ENCODE measurements at regions not wholly inside any gene's neighbourhood (a gene's known extent, or its start where the extent isn't known, plus 50 kb on each side); places are given as distances from the start of the nearest gene placed in this dataset.

DNA sequence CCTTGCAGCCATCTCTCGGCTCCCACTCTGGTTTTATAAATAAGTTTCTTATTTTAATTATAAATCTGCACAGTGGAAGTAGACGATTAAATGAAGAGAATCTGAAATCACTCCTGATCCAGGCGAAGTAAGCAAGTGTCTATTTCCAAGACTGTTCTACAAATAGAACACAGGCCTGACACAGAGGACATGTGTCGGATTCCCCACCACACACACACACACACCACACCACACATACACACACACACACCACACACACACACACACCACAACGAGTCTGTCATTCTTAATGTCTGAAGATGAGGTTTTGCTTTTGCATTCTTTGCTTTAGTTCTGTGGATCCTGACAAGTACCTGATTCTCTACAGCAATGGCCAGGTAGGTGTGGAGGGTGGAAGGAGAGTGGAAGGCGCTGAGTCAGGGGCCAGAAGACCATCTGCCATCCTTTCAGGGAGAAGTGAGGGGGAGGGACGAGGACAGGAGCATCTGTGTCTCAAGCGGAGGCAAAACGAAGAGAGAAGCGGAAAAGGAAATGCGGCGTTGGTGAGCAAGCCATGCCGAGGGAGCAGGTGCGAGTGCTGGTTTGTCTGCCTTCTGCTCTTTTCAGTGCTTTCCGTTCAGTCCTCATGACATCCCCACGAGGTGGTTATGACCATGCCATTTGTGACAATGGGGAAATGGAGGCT lies 110.2 kb downstream of the TEX26 start:
- no peak overlapping the region for H3K4me3 ChIP-seq (ENCODE audit: low read depth, low read length)
- TF ChIP-seq, protein P1, sequence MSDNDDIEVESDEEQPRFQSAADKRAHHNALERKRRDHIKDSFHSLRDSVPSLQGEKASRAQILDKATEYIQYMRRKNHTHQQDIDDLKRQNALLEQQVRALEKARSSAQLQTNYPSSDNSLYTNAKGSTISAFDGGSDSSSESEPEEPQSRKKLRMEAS (IDR thresholded peaks at IDR 0.05; ENCODE audit: low read depth, low read length) = no peak
- TF ChIP-seq, protein P2, sequence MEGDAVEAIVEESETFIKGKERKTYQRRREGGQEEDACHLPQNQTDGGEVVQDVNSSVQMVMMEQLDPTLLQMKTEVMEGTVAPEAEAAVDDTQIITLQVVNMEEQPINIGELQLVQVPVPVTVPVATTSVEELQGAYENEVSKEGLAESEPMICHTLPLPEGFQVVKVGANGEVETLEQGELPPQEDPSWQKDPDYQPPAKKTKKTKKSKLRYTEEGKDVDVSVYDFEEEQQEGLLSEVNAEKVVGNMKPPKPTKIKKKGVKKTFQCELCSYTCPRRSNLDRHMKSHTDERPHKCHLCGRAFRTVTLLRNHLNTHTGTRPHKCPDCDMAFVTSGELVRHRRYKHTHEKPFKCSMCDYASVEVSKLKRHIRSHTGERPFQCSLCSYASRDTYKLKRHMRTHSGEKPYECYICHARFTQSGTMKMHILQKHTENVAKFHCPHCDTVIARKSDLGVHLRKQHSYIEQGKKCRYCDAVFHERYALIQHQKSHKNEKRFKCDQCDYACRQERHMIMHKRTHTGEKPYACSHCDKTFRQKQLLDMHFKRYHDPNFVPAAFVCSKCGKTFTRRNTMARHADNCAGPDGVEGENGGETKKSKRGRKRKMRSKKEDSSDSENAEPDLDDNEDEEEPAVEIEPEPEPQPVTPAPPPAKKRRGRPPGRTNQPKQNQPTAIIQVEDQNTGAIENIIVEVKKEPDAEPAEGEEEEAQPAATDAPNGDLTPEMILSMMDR (IDR thresholded peaks at IDR 0.05; ENCODE audit: low read depth, low read length) = no peak
- no peak for TF ChIP-seq MYC (IDR thresholded peaks at IDR 0.05; ENCODE audit: low read depth, low read length)
- TF ChIP-seq POLR2A (IDR thresholded peaks at IDR 0.05; ENCODE audit: extremely low read depth, insufficient read length) = no peak
- no peak for DNase-seq (ENCODE audit: low read depth)

DNA sequence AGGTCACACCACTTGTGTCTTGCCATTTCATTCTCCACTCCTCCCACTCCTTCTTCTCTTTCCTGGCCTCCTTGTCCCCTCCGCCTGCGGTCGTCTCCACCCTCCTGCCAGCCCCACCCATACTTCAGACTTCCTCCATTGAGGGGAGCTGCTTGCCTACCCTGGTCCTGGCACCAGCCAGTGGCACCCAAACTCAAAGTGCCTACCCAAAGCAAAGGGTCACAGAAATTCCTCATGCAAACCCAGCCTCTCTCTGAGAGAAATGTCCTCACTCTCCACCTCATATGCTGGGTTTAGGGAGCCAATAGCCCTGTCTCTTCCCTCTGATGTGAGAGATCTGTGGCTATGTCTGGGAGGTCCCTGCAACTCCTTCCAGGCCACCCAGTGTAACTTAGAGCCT lies 109.6 kb downstream of the TEX26 start:
- DNase-seq (ENCODE audit: low read depth) = no peak
- no peak for TF ChIP-seq MYC (IDR thresholded peaks at IDR 0.05; ENCODE audit: low read depth, low read length)
- TF ChIP-seq, protein P2 (IDR thresholded peaks at IDR 0.05; ENCODE audit: low read depth, low read length) = no peak
- TF ChIP-seq, protein P1 (IDR thresholded peaks at IDR 0.05; ENCODE audit: low read depth, low read length) = no peak
- no peak for TF ChIP-seq POLR2A (IDR thresholded peaks at IDR 0.05; ENCODE audit: extremely low read depth, insufficient read length)
- H3K4me3 ChIP-seq (ENCODE audit: low read depth, low read length) = no peak overlapping the region

DNA sequence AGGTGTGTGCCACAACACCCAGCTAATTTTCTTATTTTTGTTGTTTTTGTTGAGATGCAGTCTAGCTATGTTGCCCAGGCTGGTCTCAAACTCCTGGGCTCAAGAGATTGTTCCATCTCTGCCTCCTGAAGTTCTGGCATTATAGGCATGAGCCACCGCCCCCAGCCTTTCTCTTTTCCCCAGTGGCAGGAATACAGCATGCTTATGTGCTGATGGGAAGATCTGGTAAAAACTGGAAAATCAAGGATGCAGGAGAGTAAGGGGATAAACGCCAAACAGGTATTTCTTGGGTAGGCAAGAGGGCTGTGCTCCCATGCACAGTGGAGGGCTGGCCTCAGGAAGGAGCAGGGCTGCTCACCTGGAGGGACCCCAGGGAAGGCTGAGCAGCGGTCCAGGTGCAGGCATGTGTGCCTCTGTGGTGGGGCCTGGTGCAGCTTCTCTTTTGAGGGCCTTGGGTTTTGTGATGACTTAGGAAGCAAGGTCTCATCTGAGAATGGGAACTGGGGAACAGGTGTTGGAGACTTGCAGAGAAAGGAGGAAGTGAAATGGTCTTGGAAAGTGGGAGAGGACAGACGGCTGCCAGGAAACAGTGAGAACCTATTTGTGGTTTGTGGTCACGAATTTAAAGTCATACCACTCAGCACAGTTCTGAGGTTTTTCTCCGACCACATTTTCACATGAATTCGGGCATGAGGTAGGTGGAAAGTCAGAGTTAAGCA lies 106.5 kb downstream of the TEX26 start:
- H3K4me3 ChIP-seq (ENCODE audit: low read depth, low read length) = no peak overlapping the region
- peak; percentile 86 for DNase-seq (ENCODE audit: low read depth)
- TF ChIP-seq POLR2A (IDR thresholded peaks at IDR 0.05; ENCODE audit: extremely low read depth, insufficient read length) = no peak
- TF ChIP-seq, protein P1 (IDR thresholded peaks at IDR 0.05; ENCODE audit: low read depth, low read length) = no peak
- TF ChIP-seq, protein P2 (IDR thresholded peaks at IDR 0.05; ENCODE audit: low read depth, low read length) = no peak
- no peak for TF ChIP-seq MYC (IDR thresholded peaks at IDR 0.05; ENCODE audit: low read depth, low read length)

DNA sequence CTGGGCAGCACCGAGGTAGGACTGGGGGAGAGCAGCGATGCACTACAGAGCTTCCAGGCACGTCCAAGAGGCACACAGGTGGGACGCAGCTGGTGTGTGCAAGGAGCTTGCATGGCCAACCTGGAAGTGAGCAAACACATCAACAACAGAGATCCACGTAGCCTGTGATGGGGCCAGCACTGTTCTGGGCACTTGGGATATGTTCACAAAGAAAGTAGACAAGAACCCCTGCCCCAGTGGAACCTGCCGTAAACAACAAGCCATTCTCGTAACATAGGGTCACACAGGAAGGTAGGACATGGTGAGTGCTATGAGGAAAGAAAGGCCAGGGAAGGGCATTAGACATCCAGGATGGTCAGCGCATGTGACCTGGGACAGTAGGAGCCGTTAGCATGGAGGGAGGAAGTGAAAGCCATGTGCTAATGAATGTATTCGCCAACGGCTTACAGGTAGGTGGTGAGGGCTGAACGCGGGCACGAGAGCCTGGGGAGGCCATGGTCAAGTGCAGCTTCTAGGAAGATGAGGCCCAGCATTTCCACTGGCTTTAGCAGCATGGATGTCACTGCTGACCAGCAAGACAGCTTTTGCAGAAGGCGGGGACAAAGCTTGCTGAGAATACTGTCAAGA lies 105.5 kb downstream of the TEX26 start:
- DNase-seq (ENCODE audit: low read depth) = no peak
- no peak overlapping the region for H3K4me3 ChIP-seq (ENCODE audit: low read depth, low read length)
- TF ChIP-seq, protein P1 (IDR thresholded peaks at IDR 0.05; ENCODE audit: low read depth, low read length) = peak; percentile 23; the same call in 1 of the 2 replicates
- no peak for TF ChIP-seq MYC (IDR thresholded peaks at IDR 0.05; ENCODE audit: low read depth, low read length)

DNA sequence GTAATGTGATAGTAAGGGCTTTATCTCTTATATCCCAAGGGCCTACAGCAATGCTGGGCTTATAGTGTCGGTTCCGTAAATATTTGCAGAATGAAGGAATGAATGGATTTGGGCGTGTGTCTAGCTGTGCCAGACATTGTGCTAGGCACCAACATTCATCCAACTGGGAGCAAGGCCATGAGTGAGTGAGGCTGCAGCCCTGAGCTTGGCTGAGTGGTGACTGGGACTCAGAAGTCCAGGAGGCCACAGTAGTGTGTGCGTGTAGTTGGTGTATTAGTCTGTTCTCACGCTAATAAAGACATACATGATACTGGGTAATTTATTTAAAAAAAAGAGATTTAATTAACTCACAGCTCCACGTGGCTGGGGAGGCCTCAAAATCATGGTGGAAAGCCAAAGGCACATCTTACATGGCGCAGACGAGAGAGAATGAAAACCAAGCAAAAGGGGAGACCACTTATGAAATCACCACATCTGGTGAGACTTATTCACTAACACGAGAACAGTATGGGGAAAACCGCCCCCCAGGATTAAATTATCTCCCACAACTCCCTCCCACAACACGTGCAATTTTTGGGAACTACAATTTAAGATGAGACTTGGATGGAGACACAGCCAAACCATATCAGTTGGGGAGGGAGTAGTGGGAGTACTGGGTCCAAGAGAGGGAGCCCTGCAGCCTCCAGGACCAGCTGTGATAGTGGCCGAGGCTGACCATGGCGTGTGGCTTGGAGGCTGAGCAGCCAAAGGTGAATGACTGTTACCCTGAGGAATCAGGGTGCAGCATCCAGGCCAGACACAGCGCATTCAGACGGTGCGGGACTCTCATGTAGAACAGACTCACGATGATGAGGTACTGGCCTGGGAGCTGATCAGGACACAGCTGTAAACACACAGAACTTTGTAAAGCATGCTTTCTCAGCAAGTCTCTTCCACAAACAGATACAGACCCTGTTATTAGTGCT lies 104.6 kb downstream of the TEX26 start:
- no peak overlapping the region for H3K4me3 ChIP-seq (ENCODE audit: low read depth, low read length)
- peak; percentile 49 for DNase-seq (ENCODE audit: low read depth)
- TF ChIP-seq, protein P2 (IDR thresholded peaks at IDR 0.05; ENCODE audit: low read depth, low read length) = no peak
- TF ChIP-seq, protein P1 (IDR thresholded peaks at IDR 0.05; ENCODE audit: low read depth, low read length) = 0 out of 2 replicates have a peak, but pooled peaks have one; percentile 4
- TF ChIP-seq MYC (IDR thresholded peaks at IDR 0.05; ENCODE audit: low read depth, low read length) = no peak
